ENCODE measurements at regions not wholly inside any gene's neighbourhood (a gene's known extent, or its start where the extent isn't known, plus 50 kb on each side); places are given as distances from the start of the nearest gene placed in this dataset.

GRCh38 chr10:108147346-108147745 is 982.8 kb upstream of the SORCS1 start:
- DNase-seq (ENCODE audit: low spot score): no peak
- TF ChIP-seq CTCF (IDR thresholded peaks at IDR 0.05): no peak
- no peak overlapping the region for H3K27ac ChIP-seq
- H3K4me3 ChIP-seq: no peak overlapping the region

DNA sequence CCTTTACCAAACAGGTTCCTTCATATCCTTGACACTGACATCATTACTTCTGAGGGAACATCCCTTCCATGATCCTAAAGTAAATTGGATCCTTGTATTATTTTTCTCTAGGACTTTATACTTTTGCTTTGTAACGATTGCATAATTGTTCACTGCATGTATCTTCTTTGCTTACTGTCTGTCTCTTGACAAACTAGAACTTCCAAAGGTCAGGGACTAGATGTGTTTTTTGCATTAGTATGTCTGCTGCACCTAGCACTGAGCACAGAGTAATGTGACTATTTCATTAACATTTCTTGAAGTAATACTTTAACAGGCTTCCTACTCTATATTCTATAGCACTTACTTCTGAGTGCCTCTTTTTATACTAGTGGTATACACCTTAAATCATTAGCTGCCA is 976.6 kb upstream of the SORCS1 start:
- H3K4me3 ChIP-seq: no peak overlapping the region
- TF ChIP-seq CTCF (IDR thresholded peaks at IDR 0.05): no peak
- no peak overlapping the region for H3K27ac ChIP-seq
- DNase-seq (ENCODE audit: low spot score): no peak

DNA sequence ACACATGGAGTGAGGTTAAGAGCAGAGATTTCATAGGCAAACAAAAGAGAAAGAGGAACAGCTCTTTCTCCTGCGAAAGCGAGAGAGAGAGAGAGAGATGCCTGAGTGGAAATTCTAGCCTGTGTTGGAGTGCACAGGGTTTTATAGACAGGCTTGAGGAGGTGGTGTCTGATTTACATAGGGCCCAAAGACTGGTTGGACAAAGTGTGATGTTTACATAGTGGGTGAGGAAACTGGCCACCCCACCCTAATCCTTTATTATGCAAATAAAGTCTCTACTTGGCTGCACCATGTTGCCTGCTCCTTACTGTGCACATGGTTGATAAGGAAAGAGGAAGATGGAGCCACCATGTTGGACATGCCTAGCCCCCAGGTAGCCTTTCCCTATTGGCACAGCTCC is 967.8 kb upstream of the SORCS1 start:
- H3K27ac ChIP-seq: no peak overlapping the region
- no peak overlapping the region for H3K4me3 ChIP-seq
- no peak for TF ChIP-seq CTCF (IDR thresholded peaks at IDR 0.05)
- DNase-seq (ENCODE audit: low spot score): no peak

GRCh38 chr10:108130575-108130974 is 966.1 kb upstream of the SORCS1 start:
- DNase-seq (ENCODE audit: low spot score): no peak
- TF ChIP-seq CTCF (IDR thresholded peaks at IDR 0.05): no peak
- Histone ChIP-seq H3K4me3 (no peak overlapping the region), H3K27ac (no peak overlapping the region)

DNA sequence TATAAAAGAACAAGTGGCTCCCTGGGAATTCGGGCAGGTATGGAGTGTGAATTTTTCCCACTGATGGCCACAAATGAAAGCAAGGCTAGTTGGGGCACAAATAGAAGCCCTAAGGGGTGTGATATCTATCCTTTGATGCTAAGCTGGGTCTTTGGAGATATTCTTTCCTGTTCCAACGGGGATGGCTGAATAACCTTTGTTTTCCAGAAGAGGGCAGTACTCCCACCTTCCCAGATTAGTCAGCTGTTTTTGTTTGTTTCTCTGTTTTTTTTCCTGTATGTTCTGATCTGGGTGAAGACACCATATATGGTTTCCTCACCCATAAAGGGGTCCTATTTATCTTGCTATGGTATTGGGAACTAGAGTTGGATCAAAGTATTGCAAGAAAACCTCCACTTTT is 947.7 kb upstream of the SORCS1 start:
- Histone ChIP-seq H3K4me3 (no peak overlapping the region), H3K27ac (no peak overlapping the region)
- DNase-seq (ENCODE audit: low spot score): no peak
- TF ChIP-seq CTCF (IDR thresholded peaks at IDR 0.05): no peak

- DNase-seq (ENCODE audit: low spot score): no peak
- no peak for TF ChIP-seq CTCF (IDR thresholded peaks at IDR 0.05)
- Histone ChIP-seq H3K4me3 (no peak overlapping the region), H3K27ac (no peak overlapping the region)
Observed at GRCh38 chr10:108104551-108105156, 940.1 kb upstream of the SORCS1 start.

GRCh38 chr10:108097258-108097657 is 932.8 kb upstream of the SORCS1 start:
- H3K4me3 ChIP-seq: no peak overlapping the region
- no peak for TF ChIP-seq CTCF (IDR thresholded peaks at IDR 0.05)
- no peak overlapping the region for H3K27ac ChIP-seq
- no peak for DNase-seq (ENCODE audit: low spot score)
